GM12873 (cell line): ENCODE measurements at regions not wholly inside any gene's neighbourhood (a gene's known extent, or its start where the extent isn't known, plus 50 kb on each side); places are given as distances from the start of the nearest gene placed in this dataset.

Experiments used
- TF ChIP-seq, protein P1 (sequence below): IDR thresholded peaks from 2 replicates; pipeline ENCODE4 v1.5.1; 2012; ENCODE audit warnings: low read depth, mild to moderate bottlenecking, moderate library complexity, low read length, control low read depth; ENCODE audit not compliant: insufficient read depth; ENCODE audit errors: missing control alignments

GRCh38 chr2:2800697-2801096, 469.6 kb upstream of the MYT1L start:
- TF ChIP-seq, protein P1, sequence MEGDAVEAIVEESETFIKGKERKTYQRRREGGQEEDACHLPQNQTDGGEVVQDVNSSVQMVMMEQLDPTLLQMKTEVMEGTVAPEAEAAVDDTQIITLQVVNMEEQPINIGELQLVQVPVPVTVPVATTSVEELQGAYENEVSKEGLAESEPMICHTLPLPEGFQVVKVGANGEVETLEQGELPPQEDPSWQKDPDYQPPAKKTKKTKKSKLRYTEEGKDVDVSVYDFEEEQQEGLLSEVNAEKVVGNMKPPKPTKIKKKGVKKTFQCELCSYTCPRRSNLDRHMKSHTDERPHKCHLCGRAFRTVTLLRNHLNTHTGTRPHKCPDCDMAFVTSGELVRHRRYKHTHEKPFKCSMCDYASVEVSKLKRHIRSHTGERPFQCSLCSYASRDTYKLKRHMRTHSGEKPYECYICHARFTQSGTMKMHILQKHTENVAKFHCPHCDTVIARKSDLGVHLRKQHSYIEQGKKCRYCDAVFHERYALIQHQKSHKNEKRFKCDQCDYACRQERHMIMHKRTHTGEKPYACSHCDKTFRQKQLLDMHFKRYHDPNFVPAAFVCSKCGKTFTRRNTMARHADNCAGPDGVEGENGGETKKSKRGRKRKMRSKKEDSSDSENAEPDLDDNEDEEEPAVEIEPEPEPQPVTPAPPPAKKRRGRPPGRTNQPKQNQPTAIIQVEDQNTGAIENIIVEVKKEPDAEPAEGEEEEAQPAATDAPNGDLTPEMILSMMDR, result no peak

DNA sequence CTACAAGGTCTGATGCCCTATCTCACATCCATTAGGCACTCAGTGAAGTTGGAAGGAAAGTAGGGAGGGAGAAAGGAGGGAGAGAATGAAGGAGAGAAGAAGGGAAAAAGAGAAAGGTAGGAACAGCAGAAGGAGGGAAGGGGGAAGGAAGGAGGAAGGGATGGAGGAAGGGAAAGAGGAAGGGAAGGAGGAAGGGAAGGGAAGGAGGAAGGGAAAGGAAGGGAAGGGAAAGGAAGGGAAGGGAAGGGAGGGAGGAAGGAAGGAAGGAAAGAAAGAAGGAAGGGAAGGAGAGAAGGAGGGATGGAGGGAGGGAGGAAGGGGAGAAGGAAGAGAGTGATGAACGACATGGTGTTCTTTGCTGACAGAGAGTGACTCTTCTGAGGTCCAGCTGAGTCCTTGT, 468.9 kb upstream of the MYT1L start:
- TF ChIP-seq, protein P1, result no peak

DNA sequence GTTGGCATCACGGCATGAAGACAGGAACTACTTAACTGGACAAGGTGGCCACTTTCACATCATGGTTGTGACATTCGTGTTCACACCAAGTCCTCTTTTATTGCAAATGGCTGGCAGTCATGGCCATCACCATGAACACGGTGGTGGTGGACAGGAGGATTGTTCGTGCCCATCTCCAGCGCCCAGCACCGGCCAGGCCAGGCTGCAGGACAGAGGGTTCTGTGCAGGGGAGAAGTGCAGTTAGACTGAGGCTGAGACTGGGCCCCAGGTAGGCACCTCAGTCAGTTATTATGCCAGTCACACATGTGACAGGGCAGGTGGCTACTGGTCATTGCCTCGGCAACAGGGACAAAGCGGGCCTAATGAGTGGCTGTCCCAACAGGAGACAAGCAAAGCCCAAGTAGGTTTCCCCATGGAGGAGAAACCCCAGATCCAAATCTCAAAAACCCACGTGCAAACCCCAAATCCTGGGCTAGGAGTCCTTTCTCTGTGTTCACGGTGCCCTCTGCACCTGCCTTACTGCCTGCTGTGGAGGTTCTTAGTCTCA, 468.1 kb upstream of the MYT1L start:
- TF ChIP-seq, protein P1, result no peak

- TF ChIP-seq, protein P1, result no peak
Measured at GRCh38 chr2:2798337-2798736, 467.3 kb upstream of the MYT1L start.

DNA sequence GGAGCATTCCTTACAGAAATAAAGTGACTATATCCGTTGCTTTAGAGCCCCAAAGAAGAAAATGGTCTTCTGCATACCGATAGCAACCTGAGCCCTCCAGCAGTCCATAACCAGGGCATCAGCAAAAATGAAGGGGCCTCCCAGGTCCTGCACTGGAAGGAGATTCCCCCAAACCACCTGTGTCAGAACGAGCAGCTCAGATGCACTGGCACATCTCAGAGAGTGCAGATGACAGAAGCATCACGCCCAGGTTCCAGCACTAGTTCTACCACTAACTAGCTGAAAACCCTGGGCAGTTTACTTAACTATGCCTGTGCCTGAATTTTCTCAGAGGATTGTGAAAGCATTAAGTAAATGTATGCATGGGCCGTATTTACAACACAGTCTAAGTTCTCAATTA, 466.7 kb upstream of the MYT1L start:
- TF ChIP-seq, protein P1, result no peak

- TF ChIP-seq, protein P1, result no peak
Measured at GRCh38 chr2:2796207-2796606, 465.1 kb upstream of the MYT1L start.

- TF ChIP-seq, protein P1, result no peak
Measured at GRCh38 chr2:2795438-2796091, 464.5 kb upstream of the MYT1L start.
